ENCODE measurements at regions not wholly inside any gene's neighbourhood (a gene's known extent, or its start where the extent isn't known, plus 50 kb on each side); places are given as distances from the start of the nearest gene placed in this dataset.
"Not testable (repeated sequence)": the region's sequence is repeated elsewhere in the genome, so short reads cannot be mapped to it uniquely, and the experiment has no call there.

DNA sequence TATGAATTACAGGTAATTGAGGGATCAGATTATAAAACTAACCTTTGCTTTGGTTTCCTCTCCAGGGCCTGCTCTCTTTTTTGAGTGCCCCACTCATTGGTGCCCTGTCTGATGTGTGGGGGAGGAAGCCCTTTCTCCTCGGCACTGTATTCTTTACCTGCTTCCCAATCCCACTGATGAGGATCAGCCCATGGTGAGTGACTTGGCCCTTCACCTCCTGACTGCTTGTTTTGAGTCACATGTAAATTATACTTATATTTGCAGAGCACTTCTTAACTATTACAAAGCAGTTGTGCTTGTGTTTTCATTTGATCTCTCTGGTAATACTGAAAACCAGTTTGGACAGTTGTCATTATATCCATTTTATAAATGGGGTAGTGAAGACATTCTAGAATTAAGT lies 109.9 kb upstream of the NUTM2F start:
- not testable (repeated sequence) for TF ChIP-seq CTCF, POLR2A (IDR thresholded peaks at IDR 0.05)
